Right kidney (tissue), 1 donor: ENCODE measurements at regions not wholly inside any gene's neighbourhood (a gene's known extent, or its start where the extent isn't known, plus 50 kb on each side); places are given as distances from the start of the nearest gene placed in this dataset.
"Not testable (repeated sequence)": the region's sequence is repeated elsewhere in the genome, so short reads cannot be mapped to it uniquely, and the experiment has no call there.

Source experiments
- DNase-seq: peaks from one replicate; pipeline ENCODE4 v3.0.0-alpha.2; 2016

DNA sequence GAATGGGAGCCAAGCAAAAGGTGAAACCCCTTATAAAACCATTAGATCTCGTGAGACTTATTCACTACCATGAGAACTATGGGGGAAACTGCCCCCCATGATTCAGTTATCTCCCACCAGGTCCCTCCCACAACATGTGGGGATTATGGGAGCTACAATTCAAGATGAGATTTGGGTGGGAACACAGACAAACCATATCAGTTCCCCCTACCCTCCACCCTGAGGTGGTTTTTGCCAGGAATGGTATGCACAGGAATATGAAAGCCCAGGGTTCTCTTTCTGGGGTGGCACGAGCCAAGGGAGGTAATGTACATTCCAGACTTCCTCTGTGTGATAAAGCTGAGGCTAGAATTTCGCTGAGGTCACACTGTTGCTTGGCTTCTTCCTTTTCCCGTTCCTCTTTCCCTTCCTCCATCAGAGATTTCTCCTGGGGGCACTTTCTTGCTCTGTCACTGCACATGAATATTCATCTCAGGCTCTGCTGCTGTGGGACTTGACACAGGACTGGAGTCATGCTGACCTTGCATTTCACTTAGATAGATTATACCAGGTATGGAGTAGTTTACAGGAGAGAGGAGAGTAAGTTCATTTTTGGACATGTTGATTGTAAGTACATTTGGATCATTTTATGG lies 347.0 kb upstream of the MTPN start:
- DNase-seq = no peak

DNA sequence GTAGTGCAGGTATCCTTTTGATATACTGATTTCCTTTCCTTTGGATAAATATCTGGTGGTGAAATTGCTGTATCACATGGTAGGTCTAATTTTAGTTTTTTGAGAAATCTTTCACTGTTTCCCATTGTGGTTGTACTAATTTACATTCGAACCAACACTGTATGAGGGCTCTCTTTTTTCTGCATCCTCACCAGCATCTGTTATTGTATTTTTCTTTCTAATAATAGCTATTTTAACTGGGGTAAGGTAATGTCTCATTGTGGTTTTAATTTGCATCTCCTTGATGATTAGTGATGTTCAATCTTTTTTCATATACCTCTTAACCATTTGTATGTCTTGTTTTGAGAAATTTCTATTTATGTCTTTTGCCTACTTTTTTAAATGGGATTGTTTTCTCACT lies 335.4 kb upstream of the MTPN start:
- no peak for DNase-seq

DNA sequence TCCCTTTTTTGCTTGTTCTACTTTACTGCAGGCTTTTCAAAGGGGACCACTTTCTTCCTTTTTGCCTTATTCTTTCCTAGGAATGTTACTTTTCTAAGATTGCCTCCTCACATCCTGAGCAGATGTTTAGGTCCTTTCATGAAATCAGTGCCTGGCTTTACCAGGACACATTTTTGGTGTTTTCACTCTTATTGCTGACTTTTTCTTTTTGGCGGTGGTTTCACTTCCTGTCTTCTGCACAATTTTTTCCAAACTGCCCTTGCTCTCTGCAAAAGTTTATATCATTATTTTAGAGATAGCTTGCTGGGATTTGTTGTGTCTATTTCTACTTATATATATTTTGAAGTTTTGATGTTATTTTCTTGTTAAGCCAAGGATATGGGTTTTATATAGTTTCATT lies 332.2 kb upstream of the MTPN start:
- DNase-seq = no peak

DNA sequence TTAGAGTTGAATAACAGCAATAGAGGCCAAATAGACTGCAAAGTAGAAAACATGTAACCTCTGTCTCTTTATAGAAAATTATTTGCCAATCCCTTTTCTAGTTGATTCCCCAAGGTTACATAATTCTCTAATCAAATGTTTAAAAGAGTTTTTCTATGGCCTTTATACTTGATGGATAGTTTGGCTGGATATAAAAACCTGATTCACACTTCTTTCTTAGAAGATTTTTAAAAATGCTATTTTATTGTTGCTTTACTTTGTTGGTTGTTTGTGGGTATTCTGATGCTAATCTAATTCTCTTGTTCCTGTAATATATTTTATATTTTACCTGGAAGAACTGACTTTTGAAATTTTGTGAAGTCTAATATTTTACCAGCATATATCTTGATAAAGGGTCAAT lies 331.1 kb upstream of the MTPN start:
- DNase-seq = no peak

DNA sequence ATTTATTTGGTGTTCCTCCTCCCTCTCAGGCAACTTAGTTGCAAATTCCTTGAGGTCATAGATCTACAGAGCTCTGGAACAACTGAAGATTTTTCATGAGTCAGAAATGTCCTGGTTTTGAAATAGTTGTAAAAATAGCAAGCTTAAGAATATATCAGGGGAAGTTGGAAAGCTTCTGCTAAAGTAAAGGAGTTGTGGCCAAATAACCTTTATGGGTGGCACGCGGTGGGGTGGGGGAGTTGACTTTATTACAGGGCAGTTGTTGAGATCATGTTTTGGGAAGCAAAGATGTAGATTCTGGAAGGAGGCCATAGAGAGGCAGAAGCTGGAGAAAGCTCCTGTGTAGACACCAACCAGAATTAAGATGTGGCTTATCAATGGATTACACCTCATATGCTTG lies 326.0 kb upstream of the MTPN start:
- DNase-seq = no peak

DNA sequence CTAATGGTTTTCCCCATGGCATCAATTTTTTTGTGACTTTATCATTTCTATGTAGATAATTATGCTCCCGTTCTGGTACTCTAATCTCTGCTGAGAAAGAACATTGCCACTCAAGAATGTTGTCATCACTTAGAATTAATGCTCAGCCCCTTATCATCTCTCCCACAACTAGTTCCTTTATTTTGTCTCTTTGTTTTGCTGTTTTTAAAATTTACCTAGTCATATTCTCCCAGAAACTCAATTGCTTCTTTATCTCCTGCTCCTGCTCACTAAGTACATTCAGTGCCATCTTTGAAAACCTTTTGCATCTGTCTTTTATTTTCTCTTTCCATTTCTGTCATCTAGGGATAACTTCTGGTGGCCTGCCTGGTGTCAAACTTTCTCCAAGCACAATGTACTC lies 324.9 kb upstream of the MTPN start:
- no peak for DNase-seq

DNA sequence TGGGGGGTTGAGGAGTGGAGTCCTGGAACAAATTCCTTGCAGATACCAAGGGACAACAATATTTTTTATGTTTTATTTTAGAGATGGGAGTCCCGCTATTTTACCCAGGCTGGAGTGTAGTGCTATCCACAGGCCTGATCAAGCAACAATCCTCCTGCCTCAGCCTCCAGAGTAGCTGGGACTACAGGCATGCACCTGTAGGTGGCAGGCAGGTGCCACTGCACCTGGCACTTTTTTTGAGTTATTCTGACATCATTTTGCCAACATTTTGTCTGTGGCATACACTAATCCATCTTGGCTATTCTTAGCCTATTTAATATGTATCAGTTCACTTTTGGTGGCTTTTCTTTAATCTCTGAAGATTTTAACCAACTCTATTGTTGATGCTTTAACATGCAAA lies 317.8 kb upstream of the MTPN start:
- DNase-seq = no peak

DNA sequence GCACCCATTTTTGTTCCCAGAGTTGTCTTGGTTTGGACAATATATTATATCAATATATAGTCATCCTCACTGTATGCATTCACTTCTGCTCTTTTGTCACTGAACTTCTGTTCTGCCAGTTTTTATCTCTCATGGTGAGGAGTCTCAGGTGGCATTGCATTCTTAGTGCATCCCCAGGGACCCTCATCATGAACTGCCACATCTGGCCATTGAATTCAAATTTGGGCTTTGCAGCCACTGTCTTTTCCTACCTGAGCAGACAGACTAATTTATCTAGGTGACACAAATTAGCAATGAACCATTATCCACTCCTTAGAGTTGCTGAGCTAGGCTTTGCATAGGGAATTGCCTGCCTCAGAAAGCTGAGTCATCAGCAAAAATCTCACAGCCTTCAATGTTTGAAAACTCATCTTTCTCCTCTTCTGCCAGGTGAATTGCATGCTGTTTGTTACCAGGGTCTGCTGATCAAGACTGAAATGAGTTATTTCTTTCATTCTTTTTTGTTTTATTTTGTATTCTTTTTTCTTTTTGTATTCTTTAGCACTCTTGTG lies 316.8 kb upstream of the MTPN start:
- no peak for DNase-seq

DNA sequence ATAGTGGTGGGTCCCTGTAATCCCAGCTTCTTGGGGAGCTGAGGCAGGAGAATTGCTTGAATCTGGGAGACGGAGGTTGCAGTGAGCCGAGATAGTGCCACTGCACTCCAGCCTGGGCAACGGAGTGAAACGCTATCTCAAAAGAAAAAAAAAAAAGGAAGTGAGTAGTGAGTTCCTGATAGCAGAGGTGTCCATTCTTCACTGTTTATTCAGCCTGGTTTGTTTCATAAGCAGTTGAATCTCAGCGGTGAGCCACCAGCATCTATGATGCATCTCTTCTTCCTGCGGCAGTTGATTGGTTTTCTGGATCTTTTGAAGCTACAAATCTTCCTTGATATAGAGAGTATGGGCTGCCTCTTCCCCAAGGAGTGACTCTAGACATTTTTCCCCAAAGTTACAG lies 316.1 kb upstream of the MTPN start:
- no peak for DNase-seq

DNA sequence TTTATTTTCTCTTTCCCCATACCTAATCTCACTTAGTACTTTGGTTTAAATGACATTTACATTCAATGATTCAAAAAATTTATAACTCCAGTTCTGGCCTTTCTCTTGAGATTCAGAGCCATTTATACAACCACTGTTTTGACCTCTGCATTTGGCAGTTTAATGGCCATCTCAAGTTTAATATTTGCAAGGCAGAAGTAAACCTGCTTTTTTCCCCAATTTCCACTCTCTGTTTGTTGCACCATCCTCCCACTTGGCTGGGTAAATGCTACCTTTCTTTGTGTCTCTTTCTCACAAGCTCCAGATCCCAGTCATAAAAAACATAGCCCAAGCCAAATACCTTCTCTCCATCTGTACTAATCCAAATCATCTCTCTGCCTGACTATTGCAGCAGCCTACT lies 315.2 kb upstream of the MTPN start:
- no peak for DNase-seq

DNA sequence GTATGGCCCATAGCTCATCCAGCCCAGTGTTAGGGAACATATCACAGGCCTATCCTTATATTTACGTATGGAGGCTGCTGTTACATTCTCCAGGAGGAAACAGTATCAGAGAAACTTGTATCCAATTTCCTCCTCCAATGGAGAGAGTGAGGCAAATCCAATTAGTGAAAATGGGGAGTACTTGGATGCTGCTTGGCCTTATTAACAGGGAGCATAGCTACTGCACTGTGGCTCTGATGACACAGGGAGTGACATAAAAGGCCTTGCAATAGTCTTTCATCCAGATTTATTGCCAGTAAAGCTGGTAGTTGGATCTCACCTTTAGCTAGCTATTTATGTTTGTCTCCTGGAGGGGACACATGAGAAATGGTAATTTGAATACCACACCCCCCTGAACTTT lies 313.2 kb upstream of the MTPN start:
- DNase-seq = peak; percentile 4

DNA sequence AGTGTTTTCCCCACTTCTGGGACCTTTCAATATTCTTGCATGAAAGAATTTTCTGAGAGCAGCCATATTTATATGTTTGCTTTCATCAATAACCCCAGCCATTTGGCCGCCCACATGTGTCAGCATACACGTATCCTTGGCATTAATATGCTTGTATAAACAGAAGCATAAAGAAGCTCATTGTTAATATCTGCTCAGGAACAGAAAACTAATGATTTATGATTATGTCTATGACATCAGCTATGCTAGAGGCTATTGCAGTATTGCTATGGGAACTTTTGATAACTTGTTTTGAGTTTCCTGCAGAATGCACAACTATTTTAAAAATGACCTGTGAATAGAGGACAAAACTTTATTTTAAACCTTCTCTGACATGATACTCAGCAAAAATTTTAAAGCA lies 300.9 kb upstream of the MTPN start:
- DNase-seq = no peak

DNA sequence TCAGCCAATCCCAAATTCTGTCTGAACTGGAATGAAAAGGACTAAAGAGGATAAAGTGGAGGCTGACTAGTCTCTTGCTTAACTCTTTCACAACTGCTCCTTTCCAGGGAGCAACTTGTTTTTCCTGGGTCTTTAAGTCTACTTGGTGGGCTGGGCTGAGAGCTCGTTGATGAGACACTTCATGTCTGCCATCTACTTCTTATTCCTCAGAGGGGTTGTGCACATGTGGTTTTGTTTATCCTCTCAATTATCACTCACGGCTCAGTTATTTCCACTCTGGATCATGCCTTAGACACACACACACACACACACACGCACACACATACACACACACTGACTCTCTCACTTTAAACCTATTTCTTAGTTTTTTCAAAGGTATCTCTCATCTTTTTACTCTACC lies 298.6 kb upstream of the MTPN start:
- no peak for DNase-seq

DNA sequence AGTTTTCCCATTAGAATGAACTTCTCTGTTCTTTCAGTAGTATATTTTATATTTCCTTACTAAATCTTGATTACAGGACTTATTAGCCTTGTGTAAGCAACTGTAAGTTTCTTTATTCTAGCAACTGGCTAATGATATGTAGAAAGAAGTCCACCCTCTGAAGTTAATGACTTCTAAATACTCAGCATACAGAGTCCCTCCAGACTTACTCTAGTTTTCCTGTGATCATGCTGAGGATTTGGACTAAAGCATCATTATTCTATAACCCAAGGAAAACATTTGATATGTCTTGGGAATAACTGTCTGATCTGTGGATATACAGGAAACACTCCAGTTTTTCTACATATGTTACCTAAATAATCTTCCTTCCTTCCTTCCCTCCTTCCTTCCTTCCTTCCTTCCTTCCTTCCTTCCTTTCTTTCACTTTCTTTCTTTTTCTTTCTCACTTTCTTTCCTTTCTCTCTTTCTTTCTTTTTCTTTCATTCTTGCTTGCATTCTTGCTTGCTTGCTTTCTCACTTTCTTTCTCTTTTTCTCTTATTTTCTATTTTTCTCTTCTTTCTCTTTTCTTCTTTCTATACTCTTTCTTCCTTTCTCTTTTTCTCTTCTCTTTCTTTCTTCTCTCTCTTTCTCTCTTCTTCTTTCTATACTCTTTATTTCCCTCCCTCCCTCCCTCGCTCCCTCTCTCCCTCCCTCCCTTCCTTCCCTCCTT lies 297.6 kb upstream of the MTPN start:
- DNase-seq = no peak

DNA sequence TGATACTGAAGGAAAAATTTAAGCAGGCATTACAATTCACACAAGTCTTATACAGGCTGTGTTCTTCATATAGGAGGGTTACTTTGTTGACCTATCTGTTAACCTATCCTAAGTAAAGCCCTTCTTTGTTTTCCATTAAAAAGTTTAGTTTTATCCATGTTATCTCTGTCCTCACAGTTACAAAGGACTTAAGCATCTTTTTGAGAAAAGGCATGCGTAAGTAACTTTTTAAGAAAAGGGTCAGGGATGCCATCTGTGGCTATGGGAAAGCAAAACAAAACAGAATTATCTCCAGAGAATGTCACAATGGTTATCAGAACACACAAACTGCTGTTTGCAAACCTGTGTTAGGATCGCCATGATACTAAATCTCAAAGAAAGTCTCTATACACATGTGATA lies 295.8 kb upstream of the MTPN start:
- DNase-seq = no peak

DNA sequence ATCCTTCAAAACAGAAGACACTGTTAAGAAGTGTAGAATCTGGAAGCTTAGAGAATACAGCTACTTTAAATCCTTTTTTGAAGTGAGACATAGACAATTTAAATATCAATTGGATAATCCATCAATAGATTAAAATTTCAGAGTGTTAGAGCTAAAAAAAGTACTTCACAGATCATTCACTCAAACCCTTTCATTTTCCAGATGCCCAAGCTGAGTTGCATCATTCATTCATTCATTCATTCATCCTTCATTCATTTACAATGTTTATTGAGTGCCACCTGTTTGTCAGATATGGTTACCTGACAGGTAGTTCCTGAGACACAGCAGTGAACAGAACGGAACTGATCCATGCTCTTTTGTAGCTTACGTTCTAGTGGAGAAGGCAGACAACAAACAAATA lies 290.7 kb upstream of the MTPN start:
- DNase-seq = no peak

DNA sequence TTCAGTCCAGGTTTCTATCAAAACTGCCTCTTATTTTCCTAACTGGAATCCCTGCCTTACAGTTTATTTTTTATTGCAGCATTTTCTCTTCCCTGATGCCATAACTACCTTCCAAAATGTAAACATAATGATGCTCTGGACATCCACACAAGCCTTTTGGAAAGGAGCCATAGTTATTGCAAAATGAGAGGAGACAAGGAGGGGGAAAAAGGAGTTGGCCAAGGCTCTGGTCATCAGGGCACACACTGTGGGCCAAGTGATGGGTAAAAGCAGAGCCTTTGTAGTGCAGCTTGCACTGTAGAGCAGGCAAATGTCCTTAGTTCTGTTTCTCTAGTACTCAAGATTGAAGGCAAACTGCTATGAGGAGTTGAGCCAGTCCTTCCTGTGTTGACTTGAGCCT lies 289.3 kb upstream of the MTPN start:
- no peak for DNase-seq

DNA sequence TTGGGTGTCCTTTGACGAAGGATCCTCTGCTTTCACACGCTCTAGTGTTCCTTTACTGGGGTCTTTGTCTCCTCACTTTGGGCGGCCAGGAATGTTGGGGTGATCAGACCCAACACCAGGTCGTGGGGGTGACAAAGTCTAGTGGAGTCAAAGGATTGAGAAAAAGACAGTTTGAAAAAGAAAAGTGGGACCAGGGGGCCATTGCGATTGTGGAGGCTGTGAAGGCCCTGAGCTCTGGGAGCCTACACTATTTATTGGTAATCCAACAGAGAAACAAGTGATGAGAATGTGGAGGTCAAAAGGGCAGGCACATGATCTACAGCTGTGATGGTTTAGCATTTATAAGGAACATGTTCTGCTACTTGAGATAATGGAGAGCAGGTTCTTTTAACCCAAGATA lies 287.1 kb upstream of the MTPN start:
- not testable (repeated sequence) for DNase-seq

DNA sequence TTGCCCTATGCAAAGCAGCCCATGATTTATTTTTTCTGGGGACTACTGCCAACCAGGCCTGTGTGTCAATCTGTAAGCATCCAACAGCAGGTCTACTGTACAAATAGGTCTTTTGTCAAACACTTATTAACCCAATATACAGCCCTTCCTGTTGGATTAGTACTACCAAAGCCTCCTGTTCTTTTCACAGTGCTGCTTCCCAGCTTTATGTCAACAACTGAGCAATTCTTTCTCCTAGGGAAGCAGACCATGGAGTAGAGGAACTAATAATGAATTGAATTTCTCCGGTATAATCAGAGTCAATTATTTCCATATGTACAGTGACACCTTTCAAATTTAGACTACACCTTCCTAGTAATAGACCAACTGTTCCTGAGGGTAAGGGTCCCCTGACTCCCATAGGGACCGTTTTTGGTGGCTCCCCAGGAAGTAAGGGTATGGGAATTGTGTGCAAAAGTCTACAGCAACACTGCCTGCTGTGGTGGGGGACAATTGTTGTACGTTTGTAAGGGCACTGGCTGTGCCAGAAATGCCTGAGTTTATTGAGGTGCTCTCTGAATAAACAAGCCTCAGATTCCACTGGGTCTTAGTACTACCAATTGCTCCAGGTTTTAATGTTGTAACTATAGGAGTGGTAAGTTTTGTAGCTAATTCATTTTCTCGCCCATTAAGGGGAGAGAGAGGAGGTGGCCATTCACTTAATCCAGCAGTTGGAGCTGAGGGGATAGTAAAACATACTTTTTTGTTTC lies 286.1 kb upstream of the MTPN start:
- DNase-seq = not testable (repeated sequence)

DNA sequence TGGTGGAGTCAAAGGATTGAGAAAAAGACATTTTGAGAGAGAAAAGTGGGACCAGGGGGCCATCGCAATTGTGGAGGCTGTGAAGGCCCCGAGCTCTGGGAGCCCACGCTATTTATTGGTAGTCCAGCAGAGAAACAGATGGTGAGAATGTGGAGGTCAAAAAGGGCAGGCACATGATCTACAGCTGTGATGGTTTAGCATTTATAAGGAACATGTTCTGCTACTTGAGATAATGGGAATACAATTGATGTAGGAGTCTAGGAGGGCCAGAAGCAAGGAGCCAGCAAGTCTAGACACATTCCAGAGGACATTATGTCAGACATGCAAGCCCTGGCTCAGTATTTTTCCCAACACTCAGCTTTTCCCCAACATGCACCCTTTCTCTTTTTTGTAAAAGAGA lies 283.4 kb upstream of the MTPN start:
- DNase-seq = not testable (repeated sequence)

DNA sequence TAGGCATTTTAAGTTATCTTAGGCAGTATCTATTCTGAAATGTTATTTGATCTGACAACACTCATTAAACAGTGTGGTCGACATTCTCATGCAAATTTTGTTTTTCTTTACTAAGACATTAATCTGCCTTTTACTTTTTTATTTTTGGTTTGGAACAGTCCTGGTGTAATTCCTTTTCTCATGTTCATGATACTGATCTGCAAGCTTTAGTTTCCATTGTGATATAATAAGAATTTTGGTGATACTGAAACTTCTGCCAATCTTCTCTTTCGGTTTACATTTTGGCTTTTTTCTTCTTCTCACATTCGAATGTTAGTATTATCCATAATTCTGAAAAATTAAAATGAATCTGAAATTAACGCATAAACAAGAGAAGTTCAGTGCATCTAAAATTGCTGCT lies 281.9 kb upstream of the MTPN start:
- DNase-seq = no peak

DNA sequence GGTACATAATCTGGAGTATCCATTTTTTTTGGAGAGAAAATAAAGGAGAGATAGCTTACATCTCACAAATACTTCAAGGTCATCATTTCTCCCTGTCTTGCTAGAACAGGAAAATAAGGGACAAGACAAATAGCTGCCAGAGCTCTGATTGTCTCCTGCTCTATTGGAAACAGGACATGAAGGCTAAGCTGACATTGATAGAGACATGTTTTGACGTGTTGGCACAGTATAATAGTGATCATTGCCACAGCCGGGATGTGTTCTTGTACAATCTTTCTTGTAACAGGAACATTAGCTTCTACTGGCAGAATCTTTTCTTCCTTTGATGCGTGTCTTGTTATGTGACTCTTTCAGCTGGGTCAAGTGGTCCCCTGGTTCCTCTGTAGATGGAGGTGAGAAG lies 279.3 kb upstream of the MTPN start:
- DNase-seq = no peak

DNA sequence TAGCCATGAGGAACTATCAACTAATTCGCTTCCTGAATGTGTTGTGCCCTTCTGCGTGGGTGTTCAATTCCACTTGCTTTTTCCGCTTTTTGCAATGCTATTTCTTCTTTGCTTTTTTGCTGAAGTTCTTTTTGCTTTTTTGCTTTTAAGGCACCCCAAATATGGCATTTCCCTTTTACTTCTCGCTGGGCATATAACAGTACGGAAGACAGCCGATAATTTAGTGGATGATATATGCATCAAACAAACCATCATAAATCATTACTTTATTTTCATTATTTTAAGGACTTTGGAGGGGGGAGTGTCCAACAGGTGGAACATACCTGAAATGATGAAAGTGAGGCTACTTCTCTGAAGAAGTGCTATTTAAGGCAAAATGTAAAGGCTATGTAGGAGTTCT lies 277.0 kb upstream of the MTPN start:
- DNase-seq = no peak

DNA sequence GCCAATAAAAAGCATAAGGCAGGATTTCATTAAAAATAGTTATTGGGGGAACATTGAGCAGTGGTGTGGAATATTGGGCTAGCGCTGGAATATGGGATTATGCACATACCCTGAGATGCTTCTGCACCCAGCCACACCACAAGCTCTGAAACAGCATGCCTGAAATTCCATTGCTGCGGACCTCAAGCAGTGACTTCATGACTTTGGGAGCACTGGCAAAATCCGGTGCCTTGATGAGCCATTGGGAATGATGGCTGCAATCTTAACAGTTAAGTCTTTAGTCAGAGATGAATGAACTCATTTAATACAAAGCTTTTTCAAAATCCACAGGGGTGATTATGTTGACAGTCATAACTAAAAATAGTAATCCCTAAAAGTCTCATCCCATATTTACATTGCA lies 274.7 kb upstream of the MTPN start:
- DNase-seq = no peak
